ENCODE measurements at regions not wholly inside any gene's neighbourhood (a gene's known extent, or its start where the extent isn't known, plus 50 kb on each side); places are given as distances from the start of the nearest gene placed in this dataset.
"Not testable (repeated sequence)": the region's sequence is repeated elsewhere in the genome, so short reads cannot be mapped to it uniquely, and the experiment has no call there.

DNA sequence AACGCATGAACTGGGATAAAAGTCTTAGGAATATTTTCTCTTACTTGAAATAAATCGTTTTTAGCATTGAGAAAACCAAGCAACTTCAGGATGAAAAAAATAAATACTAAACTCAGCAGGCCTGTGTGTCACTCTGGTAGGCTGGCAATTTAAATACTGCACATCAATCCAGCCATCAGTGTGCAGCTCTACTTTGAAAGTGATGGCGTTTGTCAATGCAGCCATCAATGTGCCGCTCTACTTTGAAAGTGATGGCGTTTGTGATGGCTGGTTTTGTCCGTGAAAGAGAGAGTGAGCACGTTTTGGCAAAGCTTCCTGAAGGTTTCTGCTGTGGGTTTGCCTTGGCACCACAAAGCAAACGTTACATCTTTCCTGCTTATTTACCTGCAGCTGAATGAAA lies 543.5 kb upstream of the SALL3 start:
- H3K27ac ChIP-seq = no peak overlapping the region
- 61 to 74% methylated on average over 8 of the region's 8 CpGs for WGBS, 2 donors (ENCODE audit: low coverage in 1 of 2)
- H3K36me3 ChIP-seq = no peaks in the 10 kb centered on the region
- intact Hi-C loops (cut with DNase I; ENCODE audit: low total_unique reads) = no loop called here
- H3K27me3 ChIP-seq = no peaks in the 10 kb centered on the region
- TF ChIP-seq EP300 (IDR thresholded peaks at IDR 0.05; ENCODE audit: low read depth) = no peak
- TF ChIP-seq, protein P1, sequence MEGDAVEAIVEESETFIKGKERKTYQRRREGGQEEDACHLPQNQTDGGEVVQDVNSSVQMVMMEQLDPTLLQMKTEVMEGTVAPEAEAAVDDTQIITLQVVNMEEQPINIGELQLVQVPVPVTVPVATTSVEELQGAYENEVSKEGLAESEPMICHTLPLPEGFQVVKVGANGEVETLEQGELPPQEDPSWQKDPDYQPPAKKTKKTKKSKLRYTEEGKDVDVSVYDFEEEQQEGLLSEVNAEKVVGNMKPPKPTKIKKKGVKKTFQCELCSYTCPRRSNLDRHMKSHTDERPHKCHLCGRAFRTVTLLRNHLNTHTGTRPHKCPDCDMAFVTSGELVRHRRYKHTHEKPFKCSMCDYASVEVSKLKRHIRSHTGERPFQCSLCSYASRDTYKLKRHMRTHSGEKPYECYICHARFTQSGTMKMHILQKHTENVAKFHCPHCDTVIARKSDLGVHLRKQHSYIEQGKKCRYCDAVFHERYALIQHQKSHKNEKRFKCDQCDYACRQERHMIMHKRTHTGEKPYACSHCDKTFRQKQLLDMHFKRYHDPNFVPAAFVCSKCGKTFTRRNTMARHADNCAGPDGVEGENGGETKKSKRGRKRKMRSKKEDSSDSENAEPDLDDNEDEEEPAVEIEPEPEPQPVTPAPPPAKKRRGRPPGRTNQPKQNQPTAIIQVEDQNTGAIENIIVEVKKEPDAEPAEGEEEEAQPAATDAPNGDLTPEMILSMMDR (IDR thresholded peaks at IDR 0.05) = no peak
- TF ChIP-seq POLR2AphosphoS5 (IDR thresholded peaks at IDR 0.05) = no peak
- no peak for TF ChIP-seq POLR2A (IDR thresholded peaks at IDR 0.05)
- no peaks in the 10 kb centered on the region for H3K9me3 ChIP-seq
- DNase-seq = no peak
- no peaks in the 10 kb centered on the region for H3K4me1 ChIP-seq
- in situ Hi-C loops (cut with MboI; ENCODE audit: low pct_ligation_motif_present in 1 of 4, low pct_unique_long_range_greater_than_20kb in 1 of 4, low sequenced_read_pairs in 3 of 4) = no loop called here
- no peak overlapping the region for H3K4me3 ChIP-seq

DNA sequence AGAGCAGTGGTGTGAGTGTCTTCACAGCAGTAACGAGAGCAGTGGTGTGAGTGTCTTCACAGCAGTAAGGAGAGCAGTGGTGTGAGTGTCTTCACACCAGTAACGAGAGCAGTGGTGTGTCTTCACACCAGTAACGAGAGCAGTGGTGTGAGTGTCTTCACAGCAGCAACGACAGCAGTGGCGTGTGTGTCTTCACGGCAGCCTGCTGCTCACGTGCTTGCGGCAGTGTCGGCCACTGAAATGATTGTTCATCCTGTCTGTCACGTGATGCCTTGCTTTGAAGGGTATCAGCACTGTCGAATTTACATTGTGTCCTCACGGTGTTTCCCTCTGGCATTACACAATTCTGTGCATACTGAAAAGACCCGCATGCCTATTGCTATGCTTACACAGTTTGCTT lies 541.4 kb upstream of the SALL3 start:
- DNase-seq; H3K36me3 ChIP-seq; in situ Hi-C loops (cut with MboI; ENCODE audit: low pct_ligation_motif_present in 1 of 4, low pct_unique_long_range_greater_than_20kb in 1 of 4, low sequenced_read_pairs in 3 of 4); H3K27ac ChIP-seq; H3K4me3 ChIP-seq; H3K27me3 ChIP-seq; intact Hi-C loops (cut with DNase I; ENCODE audit: low total_unique reads); H3K4me1 ChIP-seq; H3K9me3 ChIP-seq: not testable (repeated sequence)
- WGBS, 2 donors (ENCODE audit: low coverage in 1 of 2) = 79% methylated on average over 13 of the region's 13 CpGs; no CpG with 5 or more reads in 1 of the 2 donors

DNA sequence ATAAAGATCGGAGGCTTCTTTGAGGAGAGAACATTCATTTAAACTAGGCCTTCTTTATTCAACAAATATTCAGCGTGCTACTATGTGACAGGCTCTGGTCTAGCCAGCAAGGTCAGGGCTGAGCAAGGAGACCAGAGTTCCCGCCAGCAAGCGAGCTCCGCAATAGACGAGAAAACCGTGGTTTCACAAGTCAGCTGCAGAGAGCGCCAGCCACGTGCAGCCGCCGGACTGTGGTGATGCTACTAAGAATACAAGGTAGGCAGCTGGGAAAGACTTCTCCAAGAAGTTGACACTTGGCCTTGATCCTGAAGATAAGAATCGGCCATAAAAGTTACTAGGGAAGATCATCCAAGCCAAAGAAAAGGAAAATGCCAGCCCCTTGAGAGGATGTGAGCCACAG lies 533.7 kb upstream of the SALL3 start:
- Histone ChIP-seq H3K4me1 (no peaks in the 10 kb centered on the region), H3K36me3 (no peaks in the 10 kb centered on the region), H3K27me3 (no peaks in the 10 kb centered on the region), H3K4me3 (no peak overlapping the region), H3K27ac (no peak overlapping the region), H3K9me3 (no peaks in the 10 kb centered on the region)
- no peak for DNase-seq
- intact Hi-C loops (cut with DNase I; ENCODE audit: low total_unique reads) = no loop called here
- in situ Hi-C loops (cut with MboI; ENCODE audit: low pct_ligation_motif_present in 1 of 4, low pct_unique_long_range_greater_than_20kb in 1 of 4, low sequenced_read_pairs in 3 of 4) = no loop called here
- 89 to 92% methylated on average over 8 to 12 of the region's 12 CpGs for WGBS, 2 donors (ENCODE audit: low coverage in 1 of 2)
- no peak for TF ChIP-seq POLR2AphosphoS5 (IDR thresholded peaks at IDR 0.05)
- no peak for TF ChIP-seq POLR2A (IDR thresholded peaks at IDR 0.05)
- no peak for TF ChIP-seq EP300 (IDR thresholded peaks at IDR 0.05; ENCODE audit: low read depth)
- TF ChIP-seq, protein P1 (IDR thresholded peaks at IDR 0.05) = no peak

DNA sequence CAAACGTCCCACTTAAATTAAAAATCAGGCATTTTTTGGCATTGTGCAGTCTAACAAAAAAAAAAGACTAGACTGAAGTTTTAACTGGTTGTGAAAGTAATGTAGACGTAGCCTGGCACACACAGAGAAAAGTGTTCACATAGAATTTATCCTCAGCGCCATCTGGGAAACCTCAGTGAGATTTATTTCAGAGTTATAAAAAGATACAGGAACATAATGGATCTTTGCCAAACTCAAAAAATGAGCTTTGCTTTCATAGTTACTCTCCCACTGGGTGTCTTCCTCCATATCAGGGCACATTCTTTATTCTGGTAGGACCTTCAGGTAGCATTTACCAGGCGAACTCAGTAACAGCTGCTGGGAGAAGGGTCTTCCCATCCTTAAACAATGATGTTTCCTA lies 532.4 kb upstream of the SALL3 start:
- TF ChIP-seq, protein P1 (IDR thresholded peaks at IDR 0.05) = no peak
- TF ChIP-seq POLR2AphosphoS5 (IDR thresholded peaks at IDR 0.05) (no peak), EP300 (IDR thresholded peaks at IDR 0.05; ENCODE audit: low read depth) (no peak), POLR2A (IDR thresholded peaks at IDR 0.05) (no peak)
- intact Hi-C loops (cut with DNase I; ENCODE audit: low total_unique reads) = no loop called here
- no peaks in the 10 kb centered on the region for H3K9me3 ChIP-seq
- in situ Hi-C loops (cut with MboI; ENCODE audit: low pct_ligation_motif_present in 1 of 4, low pct_unique_long_range_greater_than_20kb in 1 of 4, low sequenced_read_pairs in 3 of 4) = no loop called here
- H3K4me1 ChIP-seq = no peaks in the 10 kb centered on the region
- no peak for DNase-seq
- no peak overlapping the region for H3K27ac ChIP-seq
- H3K36me3 ChIP-seq = no peaks in the 10 kb centered on the region
- H3K4me3 ChIP-seq = no peak overlapping the region
- no peaks in the 10 kb centered on the region for H3K27me3 ChIP-seq
- WGBS, 2 donors (ENCODE audit: low coverage in 1 of 2) = 40 to 51% methylated on average over 3 to 4 of the region's 4 CpGs

DNA sequence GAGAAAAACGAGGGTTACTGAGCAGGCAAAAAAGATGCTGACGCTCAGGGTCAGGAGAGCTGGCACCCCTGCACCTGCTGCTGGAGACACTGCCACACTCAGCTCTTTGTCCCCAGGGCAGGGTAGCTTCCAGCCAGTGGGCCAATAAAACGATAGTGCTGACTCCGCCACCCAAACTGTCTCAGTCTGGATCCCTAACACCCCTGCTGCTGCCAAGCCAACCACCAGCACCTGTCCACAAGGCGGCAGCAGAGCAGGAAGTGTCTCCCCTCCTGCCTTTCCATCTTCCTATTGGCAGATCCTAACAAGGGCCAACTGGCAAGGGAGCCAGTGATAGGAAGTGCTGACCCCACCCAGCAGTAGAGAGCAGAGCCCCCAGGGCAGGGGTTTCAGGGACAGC lies 531.5 kb upstream of the SALL3 start:
- intact Hi-C loops (cut with DNase I; ENCODE audit: low total_unique reads) (no loop called here), in situ Hi-C loops (cut with MboI; ENCODE audit: low pct_ligation_motif_present in 1 of 4, low pct_unique_long_range_greater_than_20kb in 1 of 4, low sequenced_read_pairs in 3 of 4) (no loop called here)
- H3K27me3 ChIP-seq = no peaks in the 10 kb centered on the region
- no peaks in the 10 kb centered on the region for H3K4me1 ChIP-seq
- no peaks in the 10 kb centered on the region for H3K9me3 ChIP-seq
- 83% methylated on average over 4 of the region's 5 CpGs; no CpG with 5 or more reads in 1 of the 2 donors for WGBS, 2 donors (ENCODE audit: low coverage in 1 of 2)
- no peak for DNase-seq
- TF ChIP-seq, protein P1 (IDR thresholded peaks at IDR 0.05) = no peak
- H3K36me3 ChIP-seq = no peaks in the 10 kb centered on the region
- H3K27ac ChIP-seq = no peak overlapping the region
- H3K4me3 ChIP-seq = no peak overlapping the region
